AG09309 (cell line): ENCODE measurements at regions not wholly inside any gene's neighbourhood (a gene's known extent, or its start where the extent isn't known, plus 50 kb on each side); places are given as distances from the start of the nearest gene placed in this dataset.
"Not testable (repeated sequence)": the region's sequence is repeated elsewhere in the genome, so short reads cannot be mapped to it uniquely, and the experiment has no call there.

Source experiments
- DNase-seq: peaks from one replicate; pipeline ENCODE4 v3.0.0-alpha.2; 2010; ENCODE audit warnings: low read depth
- H3K4me3 ChIP-seq: 2 replicates; pipeline ENCODE4 v1.5.1; 2011; ENCODE audit warnings: mild to moderate bottlenecking, low read depth, low read length, moderate library complexity; ENCODE audit not compliant: control insufficient read depth
- CTCF ChIP-seq: IDR thresholded peaks from 2 replicates; pipeline ENCODE4 v1.5.1; 2011; ENCODE audit warnings: mild to moderate bottlenecking, low read depth, low read length, inconsistent platforms; ENCODE audit not compliant: insufficient read depth, control insufficient read depth; ENCODE audit errors: missing control alignments

GRCh38 chr6:112401083-112401482 is 54.0 kb downstream of the RFPL4B start:
- no peak overlapping the region for H3K4me3 ChIP-seq
- TF ChIP-seq CTCF: no peak
- no peak for DNase-seq

- no peak overlapping the region for H3K4me3 ChIP-seq
- TF ChIP-seq CTCF: no peak
- DNase-seq: no peak
Measured at GRCh38 chr6:112407101-112407590, 60.0 kb downstream of the RFPL4B start.

- no peak for DNase-seq
- H3K4me3 ChIP-seq: no peak overlapping the region
- no peak for TF ChIP-seq CTCF
Measured at GRCh38 chr6:112408522-112408921, 61.4 kb downstream of the RFPL4B start.

GRCh38 chr6:112409311-112409710 is 62.2 kb downstream of the RFPL4B start:
- no peak for TF ChIP-seq CTCF
- DNase-seq: no peak
- H3K4me3 ChIP-seq: no peak overlapping the region

- no peak for TF ChIP-seq CTCF
- H3K4me3 ChIP-seq: no peak overlapping the region
- no peak for DNase-seq
Measured at GRCh38 chr6:112413780-112414179, 66.7 kb downstream of the RFPL4B start.

- no peak for DNase-seq
- H3K4me3 ChIP-seq: no peak overlapping the region
- TF ChIP-seq CTCF: no peak
Measured at GRCh38 chr6:112415366-112415765, 68.2 kb downstream of the RFPL4B start.

- no peak for TF ChIP-seq CTCF
- no peak overlapping the region for H3K4me3 ChIP-seq
- peak; percentile 35 for DNase-seq
Measured at GRCh38 chr6:112416866-112417265, 69.7 kb downstream of the RFPL4B start.

- DNase-seq: not testable (repeated sequence)
Measured at GRCh38 chr6:112427011-112427410, 79.9 kb downstream of the RFPL4B start.

More at GRCh38 chr6:112427011-112427410, 79.9 kb downstream of the RFPL4B start:
- not testable (repeated sequence) for H3K4me3 ChIP-seq
